HG03439 (cell line): ENCODE measurements at regions not wholly inside any gene's neighbourhood (a gene's known extent, or its start where the extent isn't known, plus 50 kb on each side); places are given as distances from the start of the nearest gene placed in this dataset.
"Not testable (repeated sequence)": the region's sequence is repeated elsewhere in the genome, so short reads cannot be mapped to it uniquely, and the experiment has no call there.

Experiments
- ATAC-seq: cut with Tn5 transposase; IDR thresholded peaks from one replicate; pipeline ENCODE4 v1.9.1; 2021; ENCODE audit warnings: mild to moderate bottlenecking, moderate library complexity; ENCODE audit not compliant: unreplicated experiment

- ATAC-seq: no peak
These were observed 131.1 kb upstream of the CEP162 start for GRCh38 chr6:84358581-84358980.

DNA sequence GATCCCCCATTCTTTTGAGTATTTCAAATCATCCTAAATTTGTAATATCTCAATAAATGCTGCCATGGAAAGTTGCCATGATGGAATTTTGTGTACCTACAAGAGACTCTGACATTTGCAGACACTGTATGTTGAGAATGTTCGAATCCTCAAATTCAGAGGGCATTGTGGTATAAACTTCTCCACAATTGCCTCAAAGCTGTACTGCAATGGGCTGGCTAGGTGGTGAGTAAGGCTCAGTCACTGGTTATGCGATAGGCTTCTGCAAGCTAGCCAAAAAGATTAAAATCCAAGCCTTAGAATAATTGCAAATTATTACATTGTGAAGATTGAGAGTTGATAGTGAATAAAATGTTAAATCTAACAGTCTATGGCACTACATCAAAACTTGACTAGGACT is 130.2 kb upstream of the CEP162 start:
- ATAC-seq: no peak

DNA sequence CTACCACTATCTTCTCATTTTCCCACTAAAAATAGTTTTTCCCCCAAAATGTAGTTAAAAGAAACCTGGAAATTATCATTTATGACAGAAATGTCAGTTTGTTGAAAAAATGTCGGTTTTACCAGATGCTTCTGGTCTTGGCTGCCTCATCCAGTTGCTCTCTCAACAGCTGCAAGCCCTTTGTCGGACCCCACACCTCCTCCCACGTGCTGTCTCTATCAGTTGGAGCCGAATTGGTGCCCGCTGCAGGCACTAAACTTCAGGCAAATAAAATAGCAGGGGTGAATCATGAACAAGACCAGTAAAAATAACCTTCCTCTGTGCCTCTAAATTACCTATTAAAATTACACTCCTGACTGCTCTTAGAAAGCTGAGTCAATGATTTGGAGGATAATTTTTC is 129.5 kb upstream of the CEP162 start:
- ATAC-seq: no peak

- no peak for ATAC-seq
These were observed 126.3 kb upstream of the CEP162 start for GRCh38 chr6:84353459-84354423.

GRCh38 chr6:84350397-84350796 is 123.0 kb upstream of the CEP162 start:
- ATAC-seq: no peak

GRCh38 chr6:84349542-84349941 is 122.1 kb upstream of the CEP162 start:
- no peak for ATAC-seq

DNA sequence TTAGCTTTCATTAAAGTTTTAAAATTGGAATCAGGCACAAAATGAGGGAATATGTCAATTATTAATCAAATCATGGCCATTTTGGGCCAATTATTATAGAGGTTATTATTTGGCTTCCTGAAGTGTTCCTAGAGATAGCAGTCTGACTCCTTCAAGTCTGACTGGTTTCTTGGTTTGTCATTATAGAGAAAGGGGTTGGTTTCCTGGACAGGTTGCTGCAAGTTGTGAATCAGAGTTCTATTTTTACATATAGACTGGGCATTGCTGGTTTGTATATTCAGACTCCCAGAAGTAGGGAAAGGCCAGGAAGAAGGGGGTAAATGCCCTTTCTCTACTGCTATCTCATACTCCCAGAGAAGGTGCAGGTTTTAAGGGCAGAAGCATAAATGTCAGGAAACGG is 121.4 kb upstream of the CEP162 start:
- ATAC-seq: no peak

GRCh38 chr6:84346372-84346771 is 118.9 kb upstream of the CEP162 start:
- ATAC-seq: no peak

DNA sequence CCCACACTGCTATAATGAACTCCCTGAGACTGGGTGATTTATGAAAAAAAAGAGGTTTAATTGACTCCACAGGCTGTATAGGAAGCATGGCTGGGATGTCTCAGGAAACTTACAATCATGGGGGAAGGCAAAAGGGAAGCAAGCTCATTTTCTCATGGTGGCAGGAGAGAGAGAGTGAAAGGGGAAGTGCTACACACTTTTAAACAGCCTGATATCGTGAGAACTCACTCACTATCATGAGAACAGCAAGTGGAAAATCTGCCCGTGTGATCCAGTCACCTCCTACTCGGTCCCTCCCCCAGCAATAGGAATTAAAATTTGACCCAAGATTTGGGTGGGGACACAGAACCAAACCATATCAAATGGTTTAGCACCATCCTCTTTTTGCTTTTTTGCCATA is 116.6 kb upstream of the CEP162 start:
- no peak for ATAC-seq

DNA sequence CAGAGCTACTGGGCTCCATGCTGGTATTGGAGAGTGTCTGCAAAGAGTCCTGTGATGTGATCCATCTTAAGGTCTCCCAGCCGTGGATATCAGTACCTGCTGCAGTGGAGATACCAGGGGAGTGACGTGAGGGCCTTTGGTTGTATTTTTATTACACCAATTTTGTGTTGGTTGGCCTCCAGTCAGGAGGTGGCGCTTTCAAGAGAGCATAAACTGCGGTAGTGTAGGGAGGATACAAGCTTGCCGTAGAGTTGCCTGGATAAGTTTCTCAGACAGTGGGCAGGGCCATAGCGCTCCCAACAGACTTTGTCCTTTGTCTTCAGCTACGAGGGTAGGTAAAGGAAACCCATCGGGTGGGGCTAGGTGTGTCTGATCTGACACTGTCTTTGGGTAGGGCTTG is 113.0 kb upstream of the CEP162 start:
- ATAC-seq: no peak

GRCh38 chr6:84333842-84334241 is 106.4 kb upstream of the CEP162 start:
- no peak for ATAC-seq

DNA sequence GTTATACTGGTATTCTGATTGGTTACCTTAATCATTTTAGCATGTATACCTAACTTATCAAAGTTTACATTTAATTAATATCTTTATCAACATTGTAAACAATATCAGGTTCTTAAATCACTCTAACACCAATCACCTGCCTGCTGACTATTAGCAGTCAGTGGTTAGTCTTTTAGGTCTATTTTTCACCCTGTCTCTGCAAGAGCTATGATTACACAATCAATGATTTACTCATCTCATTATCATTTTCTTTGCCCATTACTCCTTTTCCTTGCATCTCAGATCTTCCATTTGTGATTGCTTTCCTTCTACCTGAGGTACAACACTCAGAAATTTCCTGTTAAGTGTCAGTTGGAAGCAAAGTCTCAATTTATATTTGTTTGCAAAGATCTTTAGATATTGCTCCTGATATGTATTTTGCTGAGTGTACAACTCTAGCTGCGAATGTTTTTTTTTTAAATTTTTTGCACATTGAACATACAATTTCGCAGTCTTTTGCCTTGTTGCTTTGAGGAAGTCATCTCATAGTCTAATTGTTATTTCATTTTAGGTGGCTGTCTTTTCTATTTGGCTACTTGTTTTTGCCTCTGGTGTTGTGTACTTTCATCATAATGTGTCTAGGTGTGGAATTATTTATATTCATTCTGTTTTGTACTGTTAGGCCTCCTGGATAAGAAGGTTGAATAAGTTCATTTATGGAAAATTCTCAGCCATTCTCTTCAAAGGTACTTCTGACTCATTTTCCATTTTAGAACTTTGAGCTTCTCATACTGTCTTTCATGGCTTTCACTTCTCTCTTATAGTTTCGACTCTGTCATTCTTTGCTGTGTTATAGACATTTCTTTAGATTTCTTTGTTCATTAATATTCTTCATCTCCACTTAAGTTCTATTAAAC is 104.9 kb upstream of the CEP162 start:
- ATAC-seq: peak; percentile 96

DNA sequence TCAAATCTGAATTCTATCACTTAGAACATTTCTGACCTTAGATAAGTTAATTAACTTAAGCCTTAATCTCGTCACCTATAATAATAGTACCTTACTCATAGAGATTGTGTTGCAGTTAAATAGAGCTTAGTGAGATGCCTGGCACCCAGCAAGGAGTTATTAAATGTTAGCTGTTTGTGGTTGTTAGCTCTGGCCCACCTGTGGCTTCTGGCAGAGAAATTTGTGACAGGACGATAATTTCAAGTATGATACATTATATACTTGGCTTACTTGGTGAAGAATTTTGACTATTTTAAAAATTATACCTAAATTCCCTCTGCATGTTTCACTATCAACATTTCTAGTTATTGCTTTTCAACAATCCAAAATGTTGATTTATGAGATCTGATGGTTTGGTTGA is 102.9 kb upstream of the CEP162 start:
- ATAC-seq: no peak

- no peak for ATAC-seq
These were observed 102.1 kb upstream of the CEP162 start for GRCh38 chr6:84329516-84329915.

- no peak for ATAC-seq
These were observed 101.6 kb upstream of the CEP162 start for GRCh38 chr6:84329077-84329476.

DNA sequence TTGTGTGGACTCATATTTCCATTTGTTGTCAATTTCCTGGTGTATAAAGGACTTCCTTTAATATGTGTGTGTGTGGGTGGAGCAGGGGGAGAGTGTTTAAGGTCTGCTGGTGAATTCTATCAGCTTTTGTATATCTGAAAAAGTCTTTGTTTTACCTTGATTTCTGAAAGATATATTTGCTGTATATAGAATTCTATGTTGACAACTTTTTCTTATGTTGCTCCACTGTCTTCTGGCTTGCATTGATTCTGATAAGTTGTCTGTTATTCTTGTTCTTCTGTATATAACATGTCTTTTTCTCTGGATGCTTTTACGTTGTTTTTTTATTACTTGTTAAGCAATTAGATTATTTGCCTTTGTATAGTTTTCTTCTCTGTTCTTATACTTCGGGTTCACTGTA is 90.0 kb upstream of the CEP162 start:
- no peak for ATAC-seq

DNA sequence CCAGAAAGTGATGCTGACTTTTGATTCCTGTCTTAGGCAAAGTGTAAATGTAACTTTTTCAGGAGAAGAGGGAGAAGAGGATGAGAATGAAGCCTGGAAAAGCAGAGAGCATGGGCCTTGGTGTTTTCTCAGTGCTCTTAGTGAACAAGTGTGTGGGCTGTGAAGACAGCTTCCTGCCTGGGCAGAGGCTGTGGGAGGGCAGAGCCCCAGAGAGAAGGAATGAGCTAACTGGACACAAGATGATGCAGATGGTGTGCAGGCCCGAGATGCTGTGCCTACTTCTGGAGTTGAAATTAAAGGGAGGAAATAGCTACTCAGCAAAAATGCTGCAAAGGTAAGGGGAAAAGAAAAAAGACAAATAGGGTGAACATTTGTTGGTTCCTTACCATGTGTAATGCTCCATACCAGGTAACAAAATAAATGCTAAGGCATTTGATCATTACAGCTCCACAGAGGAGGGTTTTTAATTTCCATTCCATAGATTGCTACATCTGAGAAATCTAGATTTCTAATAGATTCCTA is 87.0 kb upstream of the CEP162 start:
- no peak for ATAC-seq

DNA sequence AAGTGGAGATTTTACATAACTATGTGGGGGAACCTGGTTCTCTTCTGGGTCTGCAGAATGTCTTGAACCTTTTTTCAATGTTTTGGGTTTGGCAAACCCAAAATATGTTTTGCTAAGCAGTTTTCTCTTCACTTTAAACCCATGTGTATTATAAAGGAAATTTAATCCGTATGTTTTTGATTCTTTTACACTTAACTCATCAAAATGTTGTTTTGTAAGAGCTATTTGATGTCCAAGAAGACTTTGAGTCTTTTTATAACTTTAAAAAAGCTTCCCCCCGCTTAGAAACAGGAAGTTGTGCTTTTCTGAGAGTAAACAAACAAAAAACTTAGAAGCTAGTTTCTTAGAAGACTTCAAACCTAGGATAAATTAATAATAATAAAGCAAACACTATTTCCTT is 81.9 kb upstream of the CEP162 start:
- no peak for ATAC-seq

GRCh38 chr6:84304881-84305280 is 77.4 kb upstream of the CEP162 start:
- ATAC-seq: no peak

DNA sequence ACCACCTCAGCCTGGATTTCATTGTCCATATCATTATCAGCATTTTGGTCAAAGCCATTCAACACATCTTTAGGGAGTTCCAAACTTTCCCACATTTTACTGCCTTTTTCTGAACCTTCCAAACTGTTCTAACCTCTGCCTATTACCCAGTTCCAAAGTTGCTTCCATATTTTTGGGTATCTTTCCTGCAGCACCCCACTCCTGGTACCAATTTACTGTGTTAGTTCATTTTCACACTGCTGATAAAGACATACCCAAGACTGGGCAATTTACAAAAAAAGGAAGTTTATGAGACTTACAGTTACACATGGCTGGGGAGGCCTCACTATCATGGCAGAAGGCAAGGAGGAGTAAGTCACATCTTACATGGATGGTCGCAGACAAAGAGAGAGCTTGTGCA is 63.6 kb upstream of the CEP162 start:
- ATAC-seq: not testable (repeated sequence)

DNA sequence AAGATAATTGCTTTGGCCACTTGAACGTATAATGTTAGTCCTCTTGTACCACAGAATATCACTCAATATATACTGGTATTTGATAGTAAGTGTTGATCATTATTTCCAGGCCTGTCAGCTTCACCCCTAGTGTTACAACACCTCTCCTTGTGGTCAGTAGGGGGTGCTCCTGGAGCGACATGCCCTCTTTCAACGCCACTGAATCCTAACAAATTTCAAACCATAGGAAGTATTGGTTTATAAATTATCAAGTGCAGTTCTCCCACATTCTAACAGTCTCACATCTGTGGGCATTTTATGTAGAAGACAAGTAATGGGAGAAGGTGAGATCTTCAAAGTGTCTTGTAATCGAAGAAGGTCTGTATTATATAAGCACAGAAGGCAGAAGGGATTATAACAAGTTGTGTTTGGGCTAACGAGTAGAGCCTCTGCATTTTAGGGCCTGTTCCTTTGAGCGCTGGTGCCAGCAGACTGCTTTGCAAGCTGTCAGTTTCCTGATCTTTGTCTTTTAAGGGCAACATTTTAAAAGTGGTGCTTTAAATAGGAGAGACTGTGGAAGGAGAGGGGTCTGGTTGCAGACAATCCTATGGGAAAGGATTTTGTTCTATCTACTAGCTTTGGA is 57.1 kb upstream of the CEP162 start:
- no peak for ATAC-seq
